Glutamatergic neuron (in vitro differentiated cells): ENCODE measurements at regions not wholly inside any gene's neighbourhood (a gene's known extent, or its start where the extent isn't known, plus 50 kb on each side); places are given as distances from the start of the nearest gene placed in this dataset.
"Not testable (repeated sequence)": the region's sequence is repeated elsewhere in the genome, so short reads cannot be mapped to it uniquely, and the experiment has no call there.

Experiments used
- DNase-seq: peaks from one replicate; pipeline ENCODE4 v3.0.0; 2022
- H3K27ac Mint-ChIP-seq: one replicate; pipeline ENCODE4 v1.8.0; 2020; ENCODE audit warnings: mild to moderate bottlenecking, mixed read lengths, inconsistent platforms; ENCODE audit not compliant: unreplicated experiment
- H3K27me3 Mint-ChIP-seq: one replicate; pipeline ENCODE4 v1.8.0; 2020; ENCODE audit warnings: mild to moderate bottlenecking, moderate library complexity, mixed read lengths, inconsistent platforms; ENCODE audit not compliant: unreplicated experiment
- H3K36me3 Mint-ChIP-seq: one replicate; pipeline ENCODE4 v1.8.0; 2020; ENCODE audit warnings: mild to moderate bottlenecking, mixed read lengths, inconsistent platforms; ENCODE audit not compliant: unreplicated experiment
- H3K4me1 Mint-ChIP-seq: one replicate; pipeline ENCODE4 v1.8.0; 2020; ENCODE audit warnings: mild to moderate bottlenecking, low read depth, mixed read lengths, inconsistent platforms; ENCODE audit not compliant: unreplicated experiment
- H3K4me3 Mint-ChIP-seq: one replicate; pipeline ENCODE4 v1.8.0; 2020; ENCODE audit warnings: mild to moderate bottlenecking, mixed read lengths, inconsistent platforms; ENCODE audit not compliant: unreplicated experiment
- H3K9me3 Mint-ChIP-seq: one replicate; pipeline ENCODE4 v1.8.0; 2020; ENCODE audit warnings: mild to moderate bottlenecking, moderate library complexity, mixed read lengths, inconsistent platforms; ENCODE audit not compliant: unreplicated experiment
- TF ChIP-seq, protein P1 (sequence below): fragments of 200-600 bp; sonication (generic); IDR thresholded peaks from one replicate; pipeline ENCODE4 v1.5.0; 2021; ENCODE audit not compliant: partially characterized antibody, unreplicated experiment

DNA sequence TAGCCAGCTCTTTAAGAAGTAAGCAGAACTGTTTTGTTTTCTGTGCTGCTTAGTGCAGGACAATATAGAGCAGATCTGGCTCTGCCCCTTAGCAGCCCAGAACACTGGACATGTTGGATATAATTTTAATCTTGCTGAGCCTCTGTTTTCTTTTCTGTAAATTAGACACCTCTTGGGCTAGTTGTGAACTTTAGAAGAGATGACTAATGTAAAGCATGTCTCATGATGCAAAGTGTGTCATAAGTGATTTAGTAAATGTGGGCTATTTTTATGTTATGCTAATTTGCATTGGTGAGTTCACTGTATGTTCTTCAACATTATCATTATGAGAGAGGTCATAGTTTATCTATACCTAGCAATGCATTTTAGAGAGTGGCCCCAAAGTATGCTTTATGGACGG is 156.1 kb upstream of the ADAMTSL1 start:
- peaks cover 5% of the 10 kb centered on the region for H3K9me3 Mint-ChIP-seq

DNA sequence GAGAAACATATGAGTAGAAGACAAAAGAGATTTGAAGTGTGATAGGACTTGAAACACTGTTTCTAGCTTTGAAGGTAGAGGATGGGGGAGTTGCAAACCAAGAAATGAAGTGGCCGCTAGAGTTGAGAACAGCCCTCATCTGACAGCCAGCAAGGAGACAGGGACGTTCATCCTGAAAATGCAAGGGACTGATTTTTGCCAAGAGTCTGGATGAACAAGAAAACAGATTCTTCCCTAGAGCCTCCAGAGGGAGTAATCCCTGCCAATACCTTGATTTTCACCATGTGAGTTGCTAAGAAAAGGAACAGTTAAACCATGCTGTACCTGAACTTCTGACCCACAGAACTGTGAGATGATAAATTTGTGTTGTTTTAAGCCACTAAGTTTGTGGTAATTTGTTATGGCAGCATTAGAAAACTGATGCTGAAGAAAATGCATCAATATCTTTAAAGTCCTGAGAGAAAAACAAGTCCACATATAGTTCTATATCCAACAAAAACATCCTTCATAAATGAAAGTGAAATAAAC is 154.0 kb upstream of the ADAMTSL1 start:
- DNase-seq = no peak
- TF ChIP-seq, protein P1, sequence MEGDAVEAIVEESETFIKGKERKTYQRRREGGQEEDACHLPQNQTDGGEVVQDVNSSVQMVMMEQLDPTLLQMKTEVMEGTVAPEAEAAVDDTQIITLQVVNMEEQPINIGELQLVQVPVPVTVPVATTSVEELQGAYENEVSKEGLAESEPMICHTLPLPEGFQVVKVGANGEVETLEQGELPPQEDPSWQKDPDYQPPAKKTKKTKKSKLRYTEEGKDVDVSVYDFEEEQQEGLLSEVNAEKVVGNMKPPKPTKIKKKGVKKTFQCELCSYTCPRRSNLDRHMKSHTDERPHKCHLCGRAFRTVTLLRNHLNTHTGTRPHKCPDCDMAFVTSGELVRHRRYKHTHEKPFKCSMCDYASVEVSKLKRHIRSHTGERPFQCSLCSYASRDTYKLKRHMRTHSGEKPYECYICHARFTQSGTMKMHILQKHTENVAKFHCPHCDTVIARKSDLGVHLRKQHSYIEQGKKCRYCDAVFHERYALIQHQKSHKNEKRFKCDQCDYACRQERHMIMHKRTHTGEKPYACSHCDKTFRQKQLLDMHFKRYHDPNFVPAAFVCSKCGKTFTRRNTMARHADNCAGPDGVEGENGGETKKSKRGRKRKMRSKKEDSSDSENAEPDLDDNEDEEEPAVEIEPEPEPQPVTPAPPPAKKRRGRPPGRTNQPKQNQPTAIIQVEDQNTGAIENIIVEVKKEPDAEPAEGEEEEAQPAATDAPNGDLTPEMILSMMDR = no peak
- no peaks in the 10 kb centered on the region for H3K4me1 Mint-ChIP-seq
- H3K27me3 Mint-ChIP-seq = no peaks in the 10 kb centered on the region
- H3K9me3 Mint-ChIP-seq = peaks cover 2% of the 10 kb centered on the region
- no peaks in the 10 kb centered on the region for H3K36me3 Mint-ChIP-seq
- H3K4me3 Mint-ChIP-seq = no peak overlapping the region
- H3K27ac Mint-ChIP-seq = no peak overlapping the region

More for the DNA sequence above, 156.1 kb upstream of the ADAMTSL1 start:
- H3K36me3 Mint-ChIP-seq = no peaks in the 10 kb centered on the region
- no peaks in the 10 kb centered on the region for H3K4me1 Mint-ChIP-seq
- no peak overlapping the region for H3K4me3 Mint-ChIP-seq
- no peak overlapping the region for H3K27ac Mint-ChIP-seq
- no peaks in the 10 kb centered on the region for H3K27me3 Mint-ChIP-seq
- TF ChIP-seq, protein P1 = no peak
- no peak for DNase-seq

- no peak for DNase-seq
- Mint-ChIP-seq H3K27me3 (no peaks in the 10 kb centered on the region), H3K36me3 (no peaks in the 10 kb centered on the region), H3K4me3 (no peak overlapping the region), H3K9me3 (no peaks in the 10 kb centered on the region), H3K4me1 (no peaks in the 10 kb centered on the region), H3K27ac (no peak overlapping the region)
- TF ChIP-seq, protein P1 = no peak
These were observed 148.8 kb upstream of the ADAMTSL1 start for GRCh38 chr9:18324928-18325745.

GRCh38 chr9:18325746-18326011 is 148.3 kb upstream of the ADAMTSL1 start:
- not testable (repeated sequence) for H3K27ac Mint-ChIP-seq, DNase-seq, H3K36me3 Mint-ChIP-seq, H3K4me1 Mint-ChIP-seq, H3K27me3 Mint-ChIP-seq, H3K9me3 Mint-ChIP-seq, H3K4me3 Mint-ChIP-seq

DNA sequence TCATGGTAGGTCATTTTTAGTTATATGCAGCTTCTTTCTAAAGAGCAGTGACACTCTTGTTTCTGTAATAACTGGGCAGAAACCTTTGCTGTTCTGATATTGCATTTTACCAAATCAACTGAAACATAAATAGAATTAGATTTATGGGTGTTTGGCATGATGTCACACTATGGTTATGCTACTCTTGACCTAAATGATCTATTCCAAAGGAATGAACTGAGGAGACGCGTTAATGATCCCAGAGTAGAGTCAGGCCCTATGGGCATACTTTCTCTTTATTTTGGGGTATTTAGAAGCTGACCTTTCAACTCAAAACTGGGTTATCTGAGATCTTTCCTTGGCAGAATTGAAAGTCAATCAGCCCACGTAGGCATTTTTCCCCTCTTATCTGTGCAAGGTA is 146.8 kb upstream of the ADAMTSL1 start:
- Mint-ChIP-seq H3K27me3 (no peaks in the 10 kb centered on the region), H3K9me3 (no peaks in the 10 kb centered on the region), H3K4me1 (no peaks in the 10 kb centered on the region), H3K27ac (no peak overlapping the region), H3K4me3 (no peak overlapping the region), H3K36me3 (no peaks in the 10 kb centered on the region)
- DNase-seq = no peak
- TF ChIP-seq, protein P1 = no peak
